ENCODE measurements at regions not wholly inside any gene's neighbourhood (a gene's known extent, or its start where the extent isn't known, plus 50 kb on each side); places are given as distances from the start of the nearest gene placed in this dataset.
A peak's percentile ranks its signal among the peaks of the same experiment; 100 is the strongest.

- DNase-seq = no peak
Measured at GRCh38 chr6:156725712-156726111, 51.5 kb upstream of the ARID1B start.

- DNase-seq = no peak
Measured at GRCh38 chr6:156720691-156721685, 56.2 kb upstream of the ARID1B start.

GRCh38 chr6:156719720-156720563 lies 57.2 kb upstream of the ARID1B start:
- DNase-seq = peak; percentile 63

- no peak for DNase-seq
Measured at GRCh38 chr6:156719395-156719719, 57.8 kb upstream of the ARID1B start.

- no peak for DNase-seq
Measured at GRCh38 chr6:156718647-156719394, 58.4 kb upstream of the ARID1B start.

GRCh38 chr6:156717542-156717941 lies 59.6 kb upstream of the ARID1B start:
- no peak for DNase-seq

- no peak for DNase-seq
Measured at GRCh38 chr6:156715839-156716238, 61.3 kb upstream of the ARID1B start.

GRCh38 chr6:156713548-156713947 lies 63.6 kb upstream of the ARID1B start:
- no peak for DNase-seq

- no peak for DNase-seq
Measured at GRCh38 chr6:156710479-156710878, 66.7 kb upstream of the ARID1B start.

- DNase-seq = no peak
Measured at GRCh38 chr6:156707818-156708217, 69.4 kb upstream of the ARID1B start.

- no peak for DNase-seq
Measured at GRCh38 chr6:156703719-156704118, 73.5 kb upstream of the ARID1B start.

- DNase-seq = no peak
Measured at GRCh38 chr6:156701966-156702365, 75.2 kb upstream of the ARID1B start.

GRCh38 chr6:156700440-156701057 lies 76.6 kb upstream of the ARID1B start:
- DNase-seq = no peak

- no peak for DNase-seq
Measured at GRCh38 chr6:156699935-156700334, 77.2 kb upstream of the ARID1B start.

GRCh38 chr6:156699017-156699421 lies 78.2 kb upstream of the ARID1B start:
- DNase-seq = no peak

GRCh38 chr6:156698239-156699016 lies 78.8 kb upstream of the ARID1B start:
- DNase-seq = no peak

- DNase-seq = no peak
Measured at GRCh38 chr6:156697225-156697830, 79.8 kb upstream of the ARID1B start.

- no peak for DNase-seq
Measured at GRCh38 chr6:156695742-156696141, 81.4 kb upstream of the ARID1B start.

GRCh38 chr6:156694679-156695078 lies 82.5 kb upstream of the ARID1B start:
- no peak for DNase-seq

GRCh38 chr6:156691018-156691417 lies 86.2 kb upstream of the ARID1B start:
- DNase-seq = no peak

- DNase-seq = no peak
Measured at GRCh38 chr6:156689656-156690055, 87.5 kb upstream of the ARID1B start.
